HG02981 (cell line): ENCODE measurements at regions not wholly inside any gene's neighbourhood (a gene's known extent, or its start where the extent isn't known, plus 50 kb on each side); places are given as distances from the start of the nearest gene placed in this dataset.

ENCODE experiments used
- ATAC-seq: cut with Tn5 transposase; IDR thresholded peaks from one replicate; pipeline ENCODE4 v1.9.1; 2021; ENCODE audit warnings: mild to moderate bottlenecking, moderate library complexity; ENCODE audit not compliant: unreplicated experiment

DNA sequence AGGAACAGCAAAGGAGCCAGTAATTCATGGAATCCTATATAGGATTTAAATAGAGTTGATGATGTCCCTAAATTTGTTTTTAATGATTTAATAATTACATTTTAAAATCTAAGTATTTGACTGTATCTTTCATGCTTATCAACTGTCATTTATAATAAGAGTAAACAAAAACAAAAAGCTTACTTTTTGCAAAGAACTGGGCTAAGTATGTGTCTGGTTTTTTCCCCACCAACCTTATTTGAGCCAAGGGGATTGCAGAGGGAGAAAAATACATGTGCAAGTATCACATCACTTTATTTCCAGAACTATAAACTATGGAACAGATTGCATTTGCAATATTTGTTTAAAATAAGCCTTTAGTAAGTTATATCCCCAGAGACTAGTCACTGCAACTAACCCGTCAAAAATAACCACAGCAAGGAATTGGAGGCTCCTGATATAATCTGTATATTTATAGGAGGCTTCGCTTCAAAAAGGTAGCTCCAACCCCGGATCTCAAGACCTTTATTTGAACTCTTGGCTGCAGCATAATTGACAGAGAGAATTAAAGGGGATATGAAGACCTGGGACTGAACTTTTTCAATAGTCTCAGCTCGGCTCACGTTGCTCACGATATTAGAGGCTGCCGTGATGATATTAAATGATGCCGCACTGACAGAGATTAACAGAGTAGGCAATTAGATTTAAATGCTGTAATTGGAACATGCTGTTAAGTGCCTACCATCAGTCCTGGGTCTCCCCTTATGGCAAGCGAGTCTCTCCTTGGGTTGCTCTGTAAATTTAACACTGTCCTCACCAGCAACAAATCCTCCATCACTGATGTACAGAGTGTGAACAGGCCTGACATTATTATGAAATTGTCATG is 329.1 kb upstream of the NFIA start:
- no peak for ATAC-seq

- no peak for ATAC-seq
These were observed 331.1 kb upstream of the NFIA start for GRCh38 chr1:60751306-60751705.

- no peak for ATAC-seq
These were observed 335.0 kb upstream of the NFIA start for GRCh38 chr1:60747353-60747752.

DNA sequence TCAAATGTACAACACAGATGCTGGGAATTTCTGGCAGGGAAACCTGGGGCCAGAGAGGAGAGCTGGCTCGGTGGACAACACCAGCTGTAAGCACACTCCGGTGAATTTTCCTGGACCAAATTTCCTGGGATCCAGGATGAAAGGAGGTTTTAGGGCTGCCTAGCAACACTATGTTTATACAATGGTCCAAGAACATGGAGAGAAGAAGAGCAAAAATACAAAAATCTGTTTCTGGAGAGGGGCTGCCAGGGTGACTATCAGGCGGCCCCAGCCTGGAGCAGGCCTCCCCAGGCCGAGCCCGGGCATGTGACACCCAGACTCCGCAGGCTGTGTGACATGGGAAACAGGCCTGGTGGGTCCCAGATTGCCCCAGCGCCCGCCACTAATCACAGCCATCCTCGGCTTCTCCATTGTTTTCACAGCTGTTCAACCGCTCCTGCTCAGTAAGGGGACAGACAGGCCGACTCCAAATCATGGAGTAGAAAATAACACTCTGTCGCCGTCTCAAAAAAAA is 336.0 kb upstream of the NFIA start:
- no peak for ATAC-seq

- no peak for ATAC-seq
These were observed 336.9 kb upstream of the NFIA start for GRCh38 chr1:60745484-60745883.

GRCh38 chr1:60742339-60742738 is 340.0 kb upstream of the NFIA start:
- no peak for ATAC-seq

- ATAC-seq: no peak
These were observed 342.2 kb upstream of the NFIA start for GRCh38 chr1:60740154-60740553.

DNA sequence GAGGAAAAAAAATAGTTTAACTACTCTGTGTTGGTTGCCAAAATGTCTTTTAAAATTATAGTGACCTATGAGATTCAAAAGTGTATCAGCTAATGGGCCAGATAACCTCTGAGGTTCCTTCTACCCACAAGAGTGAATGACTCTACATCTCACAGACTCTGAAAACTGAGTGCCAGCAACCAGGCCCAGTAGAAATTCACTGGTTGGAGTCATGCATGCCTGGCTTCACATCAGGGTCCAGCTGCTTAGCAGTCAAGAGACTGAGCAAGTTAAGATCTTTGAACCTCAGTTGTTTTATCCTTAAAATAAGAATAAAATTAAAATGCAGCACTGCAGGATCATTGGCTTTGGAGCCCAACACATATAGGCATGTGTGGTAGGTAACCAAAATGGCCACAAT is 342.6 kb upstream of the NFIA start:
- ATAC-seq: no peak

GRCh38 chr1:60732977-60733401 is 349.4 kb upstream of the NFIA start:
- no peak for ATAC-seq

- ATAC-seq: no peak
These were observed 351.0 kb upstream of the NFIA start for GRCh38 chr1:60731321-60731720.

DNA sequence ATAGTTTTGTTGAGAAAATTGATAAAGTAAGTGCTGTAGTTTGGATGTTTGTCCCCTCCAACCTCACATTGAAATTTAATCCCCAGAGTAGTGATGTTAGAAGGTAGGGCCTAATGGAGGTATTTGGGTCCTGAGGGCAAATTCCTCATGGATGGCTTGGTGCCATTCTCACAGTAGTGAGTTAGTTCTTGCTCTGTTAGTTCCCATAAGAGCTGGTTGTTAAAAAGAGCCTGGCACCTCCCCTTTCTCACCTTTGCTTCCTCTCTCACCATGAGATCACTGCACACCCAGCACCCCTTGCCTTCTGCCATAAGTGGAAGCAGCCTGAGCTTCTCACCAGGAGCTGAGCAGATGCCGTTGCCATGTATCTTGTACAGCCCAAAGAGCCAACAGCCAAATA is 354.8 kb upstream of the NFIA start:
- no peak for ATAC-seq

DNA sequence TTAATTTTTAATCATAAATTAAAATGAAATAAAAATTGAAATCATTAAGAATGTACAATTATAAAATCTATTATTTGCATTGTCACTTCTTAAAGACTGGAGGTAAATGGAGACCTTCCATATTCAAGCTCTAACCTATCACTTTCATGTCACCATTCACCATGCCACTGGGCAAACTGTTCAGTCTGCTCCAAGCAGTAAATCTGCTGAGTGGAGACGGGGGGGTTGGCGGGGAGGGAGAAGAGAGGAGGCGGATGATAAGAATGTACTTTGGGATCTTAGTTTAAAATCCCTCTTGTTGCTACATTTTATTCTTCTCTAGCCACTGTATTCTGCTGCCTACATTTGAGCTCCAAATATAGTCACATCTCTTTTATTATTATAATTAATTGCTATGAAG is 365.9 kb upstream of the NFIA start:
- ATAC-seq: no peak

DNA sequence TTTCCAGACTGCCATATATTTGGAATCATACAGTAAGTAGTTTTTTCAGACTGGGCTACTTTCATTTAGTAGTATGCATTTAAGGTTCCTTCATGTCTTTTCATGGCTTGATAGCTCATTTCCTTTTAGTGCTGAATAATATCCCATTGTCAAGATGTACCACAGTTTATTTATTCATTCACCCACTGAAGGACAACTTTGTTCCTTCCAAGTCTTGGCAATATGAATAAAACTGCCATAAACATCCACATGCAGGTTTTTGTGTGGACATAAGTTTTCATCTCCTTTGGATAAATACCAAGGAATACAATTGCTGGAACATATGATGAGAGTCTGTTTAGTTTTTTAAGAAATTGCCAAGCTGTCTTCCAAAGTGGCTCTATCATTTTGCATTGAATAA is 366.4 kb upstream of the NFIA start:
- no peak for ATAC-seq

GRCh38 chr1:60709426-60709825 is 372.9 kb upstream of the NFIA start:
- no peak for ATAC-seq

GRCh38 chr1:60705026-60705425 is 377.3 kb upstream of the NFIA start:
- no peak for ATAC-seq

DNA sequence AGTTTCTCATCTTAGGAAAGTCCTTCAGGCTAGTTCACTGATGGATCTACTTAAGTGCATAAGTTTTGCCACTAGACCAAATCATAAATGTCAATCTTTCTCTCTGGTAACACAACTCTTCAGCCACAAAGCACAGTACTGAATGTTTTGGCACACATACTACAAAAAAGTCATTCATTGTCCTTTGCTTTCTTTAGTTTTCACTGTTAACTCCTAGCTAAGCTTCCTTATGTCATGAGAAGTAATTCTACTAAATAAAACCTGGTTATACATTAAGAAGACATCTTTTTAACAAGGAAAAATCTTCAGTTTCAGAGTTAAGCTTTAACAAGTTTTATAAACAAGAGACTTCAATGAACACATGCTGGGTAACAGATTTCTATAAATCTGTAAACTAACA is 379.2 kb upstream of the NFIA start:
- no peak for ATAC-seq

DNA sequence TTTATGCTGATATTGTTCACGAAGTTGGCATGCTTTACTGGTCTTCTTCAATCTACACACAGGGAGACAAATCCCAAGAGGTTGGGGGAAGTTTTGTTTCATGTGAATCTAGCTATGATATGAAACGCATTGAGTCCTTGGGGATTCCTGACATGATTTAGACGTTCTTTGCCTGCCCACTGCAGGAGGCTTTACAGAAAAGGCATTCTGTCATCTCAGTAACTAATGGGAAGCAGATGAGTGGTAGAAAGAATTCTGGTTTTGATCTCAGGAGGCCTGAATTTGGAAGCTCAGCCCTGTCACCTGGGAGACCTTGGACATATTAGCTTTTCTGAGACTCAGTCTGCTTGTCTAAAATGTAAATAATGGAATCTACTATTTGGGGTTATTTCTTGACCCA is 383.0 kb upstream of the NFIA start:
- ATAC-seq: no peak

DNA sequence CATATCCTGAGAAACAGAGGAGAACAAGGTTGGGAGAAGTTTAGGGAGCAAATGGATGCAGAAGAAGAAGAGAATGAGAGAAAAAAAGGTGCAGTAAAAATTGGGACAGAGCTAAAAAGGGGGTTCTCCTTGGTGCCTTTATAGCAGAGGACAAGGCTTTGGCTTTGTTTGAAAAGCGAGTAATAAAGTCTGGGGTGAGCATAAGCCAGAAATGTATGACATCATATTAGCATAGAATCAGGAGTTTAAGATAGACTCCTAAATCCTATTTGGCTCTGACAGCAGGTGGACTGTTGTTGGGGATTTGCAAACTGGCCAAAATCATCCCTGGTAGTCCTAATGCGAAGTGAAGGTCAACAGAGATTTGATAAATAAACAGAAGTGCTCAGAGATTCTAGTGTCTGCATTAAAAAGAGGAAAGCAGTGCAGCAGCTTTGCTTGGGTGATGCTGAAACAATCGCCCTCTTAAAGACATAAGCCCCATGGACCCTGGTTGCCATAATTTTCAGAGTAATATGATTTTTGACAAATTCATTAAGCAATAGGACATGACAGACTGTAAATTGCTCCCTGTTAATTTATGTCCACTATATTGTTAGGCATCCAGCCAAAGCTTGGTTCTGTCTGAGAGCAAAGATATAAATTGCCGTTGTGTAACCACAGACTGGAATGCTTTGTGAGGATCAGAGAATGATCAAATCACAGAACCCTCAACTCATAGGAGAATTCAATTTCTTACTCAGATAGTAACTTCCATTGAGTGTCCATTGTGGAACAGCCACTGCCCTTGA is 385.0 kb upstream of the NFIA start:
- no peak for ATAC-seq

DNA sequence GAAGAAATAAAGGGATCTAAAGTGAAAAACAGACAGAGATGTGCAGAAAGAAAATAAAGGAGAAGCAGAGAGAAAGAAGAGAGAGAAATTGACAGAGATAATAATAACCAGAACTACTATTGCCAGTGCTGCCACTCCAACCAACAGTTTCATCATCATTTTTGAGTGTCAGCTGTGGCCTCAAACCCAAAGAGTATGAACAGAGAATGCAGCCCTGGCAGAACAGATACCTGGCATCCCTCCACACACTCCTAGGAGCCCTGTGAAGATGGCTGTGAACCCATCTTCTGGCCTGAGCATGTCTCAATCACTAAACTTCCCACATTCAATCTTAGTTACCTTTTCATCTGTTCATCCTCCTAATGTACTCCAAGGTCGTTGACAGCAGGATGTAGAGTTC is 385.8 kb upstream of the NFIA start:
- ATAC-seq: no peak

DNA sequence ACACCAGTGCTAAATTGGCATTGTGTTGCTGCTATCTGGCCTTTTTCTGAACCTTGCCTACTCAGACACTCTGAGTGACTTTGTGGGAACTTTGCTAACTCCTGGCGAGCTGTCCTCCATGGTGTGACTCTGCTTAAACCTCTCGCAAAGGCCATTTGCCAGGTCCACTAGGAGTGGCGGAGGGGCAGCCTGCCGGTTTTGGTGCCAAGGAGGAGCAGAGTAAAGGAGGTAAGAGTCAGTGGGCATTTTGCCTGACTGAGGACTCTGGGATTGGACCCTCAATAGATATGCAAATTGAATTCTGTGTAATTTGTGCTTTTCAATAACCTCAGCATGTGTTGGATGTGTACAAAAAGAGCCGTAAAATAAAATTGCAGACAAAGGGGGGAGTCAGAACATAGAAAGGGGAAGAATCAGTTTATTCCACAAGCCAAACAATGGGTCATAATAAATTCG is 386.6 kb upstream of the NFIA start:
- no peak for ATAC-seq

DNA sequence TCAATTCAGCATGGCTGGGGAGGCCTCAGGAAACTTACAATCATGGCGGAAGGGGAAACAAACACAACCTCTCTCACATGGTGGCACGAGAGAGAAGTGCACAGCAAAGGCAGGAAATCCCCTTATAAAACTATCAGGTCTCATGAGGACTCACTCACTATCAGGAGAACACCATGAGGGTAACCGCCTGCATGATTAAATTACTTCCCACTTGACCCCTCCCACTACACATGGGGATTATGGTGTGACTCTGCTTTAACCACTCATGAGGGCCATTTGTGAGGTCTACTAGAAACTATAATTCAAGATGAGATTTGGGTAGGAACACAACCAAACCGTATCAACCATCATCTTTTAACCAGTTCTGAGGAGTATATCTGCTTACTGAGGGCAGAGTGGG is 387.4 kb upstream of the NFIA start:
- no peak for ATAC-seq

DNA sequence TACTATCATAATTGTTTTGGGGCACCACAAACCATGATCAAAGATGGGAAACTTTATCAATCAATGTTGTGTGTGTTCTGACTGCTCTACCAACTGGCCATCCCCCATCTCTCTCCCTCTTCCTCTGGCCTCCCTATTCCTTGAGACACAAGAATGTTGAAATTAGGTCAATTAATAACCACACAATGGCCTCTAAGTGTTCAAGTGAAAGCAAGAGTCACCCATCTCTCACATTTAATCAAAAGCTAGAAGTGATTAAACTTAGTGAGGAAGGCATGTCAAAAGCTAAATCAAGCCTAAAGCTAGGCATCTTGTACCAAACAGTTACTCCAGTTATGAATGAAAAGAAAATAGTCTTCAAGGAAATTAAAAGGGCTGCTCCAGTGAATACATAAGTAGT is 390.3 kb upstream of the NFIA start:
- no peak for ATAC-seq
